NK-92 treated with Interleukin-12 subunit alpha and Interleukin-12 subunit beta, amount 100 ng/mL, for 24 hours (cell line): ENCODE measurements at regions not wholly inside any gene's neighbourhood (a gene's known extent, or its start where the extent isn't known, plus 50 kb on each side); places are given as distances from the start of the nearest gene placed in this dataset.

Source experiments
- DNase-seq: peaks from one replicate; lab custom pipeline; 2025; lab: John Stamatoyannopoulos, UW

- DNase-seq: no peak
Observed at GRCh38 chr3:64354956-64355355, 129.7 kb upstream of the PRICKLE2 start.

GRCh38 chr3:64354221-64354620 lies 129.0 kb upstream of the PRICKLE2 start:
- DNase-seq: no peak

GRCh38 chr3:64353226-64353625 lies 128.0 kb upstream of the PRICKLE2 start:
- DNase-seq: no peak

GRCh38 chr3:64352639-64352992 lies 127.3 kb upstream of the PRICKLE2 start:
- DNase-seq: no peak

GRCh38 chr3:64351713-64352638 lies 126.7 kb upstream of the PRICKLE2 start:
- DNase-seq: no peak

- no peak for DNase-seq
Observed at GRCh38 chr3:64349551-64349950, 124.3 kb upstream of the PRICKLE2 start.

GRCh38 chr3:64345371-64345770 lies 120.1 kb upstream of the PRICKLE2 start:
- no peak for DNase-seq

- DNase-seq: no peak
Observed at GRCh38 chr3:64344721-64345207, 119.5 kb upstream of the PRICKLE2 start.

GRCh38 chr3:64343689-64344430 lies 118.6 kb upstream of the PRICKLE2 start:
- DNase-seq: no peak

GRCh38 chr3:64342940-64343688 lies 117.8 kb upstream of the PRICKLE2 start:
- no peak for DNase-seq

- no peak for DNase-seq
Observed at GRCh38 chr3:64341296-64341695, 116.0 kb upstream of the PRICKLE2 start.

GRCh38 chr3:64340641-64341101 lies 115.4 kb upstream of the PRICKLE2 start:
- DNase-seq: no peak

GRCh38 chr3:64336488-64336887 lies 111.2 kb upstream of the PRICKLE2 start:
- no peak for DNase-seq

- DNase-seq: no peak
Observed at GRCh38 chr3:64332459-64333350, 107.4 kb upstream of the PRICKLE2 start.

- no peak for DNase-seq
Observed at GRCh38 chr3:64331605-64332004, 106.3 kb upstream of the PRICKLE2 start.

GRCh38 chr3:64329037-64329436 lies 103.8 kb upstream of the PRICKLE2 start:
- no peak for DNase-seq

- no peak for DNase-seq
Observed at GRCh38 chr3:64327100-64327804, 102.0 kb upstream of the PRICKLE2 start.

- no peak for DNase-seq
Observed at GRCh38 chr3:64321747-64322146, 96.5 kb upstream of the PRICKLE2 start.

GRCh38 chr3:64319391-64319790 lies 94.1 kb upstream of the PRICKLE2 start:
- DNase-seq: no peak

GRCh38 chr3:64318668-64319271 lies 93.5 kb upstream of the PRICKLE2 start:
- no peak for DNase-seq
